GM06990 (cell line): ENCODE measurements at regions not wholly inside any gene's neighbourhood (a gene's known extent, or its start where the extent isn't known, plus 50 kb on each side); places are given as distances from the start of the nearest gene placed in this dataset.
"Not testable (repeated sequence)": the region's sequence is repeated elsewhere in the genome, so short reads cannot be mapped to it uniquely, and the experiment has no call there.

Experiments used
- DNase-seq: peaks from one replicate; pipeline ENCODE4 v3.0.0-alpha.2; 2011; ENCODE audit not compliant: insufficient read length; ENCODE audit errors: extremely low read depth
- H3K27me3 ChIP-seq: replicated peaks from 2 replicates; pipeline ENCODE4 v1.6.0; 2011; ENCODE audit warnings: low read length; ENCODE audit not compliant: control insufficient read depth, insufficient read depth
- H3K36me3 ChIP-seq: 2 replicates; pipeline ENCODE4 v1.5.1; 2011; ENCODE audit warnings: low read length; ENCODE audit not compliant: control insufficient read depth, insufficient read depth
- H3K4me3 ChIP-seq: replicated peaks from 2 replicates; pipeline ENCODE4 v1.5.1; 2011; ENCODE audit warnings: low read depth, mild to moderate bottlenecking, control low read depth, low read length
- TF ChIP-seq, protein P1 (sequence below): IDR thresholded peaks from 2 replicates; pipeline ENCODE4 v1.5.1; 2011; ENCODE audit warnings: low read length, control low read depth, mild to moderate bottlenecking, inconsistent platforms; ENCODE audit not compliant: insufficient read depth, poor library complexity, severe bottlenecking

DNA sequence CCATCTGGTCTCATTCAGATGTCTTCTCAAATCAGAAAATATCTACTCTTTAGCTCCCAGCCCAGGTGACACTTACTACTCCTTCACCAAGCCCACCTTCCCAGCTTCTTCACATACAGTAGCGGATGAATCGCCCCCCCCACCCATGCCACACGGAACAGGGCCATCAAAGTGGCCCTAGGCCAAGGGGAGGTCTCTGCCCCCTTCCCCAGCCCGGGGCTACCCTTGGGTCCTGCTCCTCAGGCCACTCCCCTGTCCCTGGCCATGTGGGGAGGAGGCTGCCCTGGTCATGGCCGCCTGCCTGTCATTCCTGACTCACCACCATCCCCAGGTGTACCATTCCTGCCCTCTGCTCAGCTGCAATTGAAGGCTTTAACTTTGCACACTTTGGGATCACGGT, 142.8 kb downstream of the NECTIN1 start:
- Histone ChIP-seq H3K4me3 (no peak overlapping the region), H3K27me3 (peaks cover 3% of the 10 kb centered on the region), H3K36me3 (no peaks in the 10 kb centered on the region)
- DNase-seq, result no peak
- TF ChIP-seq, protein P1, sequence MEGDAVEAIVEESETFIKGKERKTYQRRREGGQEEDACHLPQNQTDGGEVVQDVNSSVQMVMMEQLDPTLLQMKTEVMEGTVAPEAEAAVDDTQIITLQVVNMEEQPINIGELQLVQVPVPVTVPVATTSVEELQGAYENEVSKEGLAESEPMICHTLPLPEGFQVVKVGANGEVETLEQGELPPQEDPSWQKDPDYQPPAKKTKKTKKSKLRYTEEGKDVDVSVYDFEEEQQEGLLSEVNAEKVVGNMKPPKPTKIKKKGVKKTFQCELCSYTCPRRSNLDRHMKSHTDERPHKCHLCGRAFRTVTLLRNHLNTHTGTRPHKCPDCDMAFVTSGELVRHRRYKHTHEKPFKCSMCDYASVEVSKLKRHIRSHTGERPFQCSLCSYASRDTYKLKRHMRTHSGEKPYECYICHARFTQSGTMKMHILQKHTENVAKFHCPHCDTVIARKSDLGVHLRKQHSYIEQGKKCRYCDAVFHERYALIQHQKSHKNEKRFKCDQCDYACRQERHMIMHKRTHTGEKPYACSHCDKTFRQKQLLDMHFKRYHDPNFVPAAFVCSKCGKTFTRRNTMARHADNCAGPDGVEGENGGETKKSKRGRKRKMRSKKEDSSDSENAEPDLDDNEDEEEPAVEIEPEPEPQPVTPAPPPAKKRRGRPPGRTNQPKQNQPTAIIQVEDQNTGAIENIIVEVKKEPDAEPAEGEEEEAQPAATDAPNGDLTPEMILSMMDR, result no peak

DNA sequence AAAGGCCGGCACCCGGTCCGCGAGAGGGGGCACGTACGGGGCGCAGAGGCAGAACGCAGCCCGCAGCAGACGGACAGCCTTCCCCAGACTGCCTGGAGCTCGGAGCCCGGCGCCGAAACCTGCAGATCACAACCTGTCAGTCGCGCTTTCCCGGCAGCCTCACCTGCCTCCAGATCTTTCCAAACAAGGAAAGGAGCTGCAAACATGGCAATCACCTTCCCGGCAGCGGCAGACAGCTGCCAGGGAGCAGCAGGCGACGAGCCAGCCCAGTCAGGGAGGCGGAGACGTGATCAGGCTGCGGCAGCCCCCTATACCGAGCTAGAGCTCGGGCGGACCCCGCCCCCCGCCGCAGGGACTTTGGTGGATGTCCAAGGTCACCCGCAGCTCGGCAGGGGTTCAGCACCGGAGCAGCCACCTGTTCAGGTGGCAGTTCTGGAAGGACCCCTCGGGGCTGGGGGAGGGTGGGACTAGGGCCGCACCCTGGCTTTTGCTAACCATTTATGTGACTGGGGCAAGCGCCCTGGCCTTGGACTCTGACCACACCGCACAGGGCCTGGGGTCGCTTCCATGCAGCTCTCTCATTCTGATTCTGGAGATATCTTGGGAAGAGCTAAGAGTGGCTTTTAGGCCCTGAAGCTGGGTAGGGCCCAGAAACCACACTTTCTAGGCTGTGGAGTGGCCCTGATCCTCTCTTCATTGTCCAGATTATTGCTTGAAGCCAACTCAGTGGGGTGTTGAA, 143.8 kb downstream of the NECTIN1 start:
- TF ChIP-seq, protein P1, result no peak
- H3K27me3 ChIP-seq, result peaks cover 3% of the 10 kb centered on the region
- no peaks in the 10 kb centered on the region for H3K36me3 ChIP-seq
- no peak for DNase-seq
- no peak overlapping the region for H3K4me3 ChIP-seq

- DNase-seq, result no peak
- Histone ChIP-seq H3K27me3 (peaks cover 3% of the 10 kb centered on the region), H3K36me3 (no peaks in the 10 kb centered on the region), H3K4me3 (no peak overlapping the region; the same call in 1 of the 2 replicates)
- TF ChIP-seq, protein P1, result no peak
These were observed 144.6 kb downstream of the NECTIN1 start for GRCh38 chr11:119584193-119585042.

- Histone ChIP-seq H3K4me3 (no peak overlapping the region), H3K36me3 (no peaks in the 10 kb centered on the region), H3K27me3 (peaks cover 3% of the 10 kb centered on the region)
- TF ChIP-seq, protein P1, result peak; percentile 32
- no peak for DNase-seq
These were observed 145.4 kb downstream of the NECTIN1 start for GRCh38 chr11:119583585-119583984.

DNA sequence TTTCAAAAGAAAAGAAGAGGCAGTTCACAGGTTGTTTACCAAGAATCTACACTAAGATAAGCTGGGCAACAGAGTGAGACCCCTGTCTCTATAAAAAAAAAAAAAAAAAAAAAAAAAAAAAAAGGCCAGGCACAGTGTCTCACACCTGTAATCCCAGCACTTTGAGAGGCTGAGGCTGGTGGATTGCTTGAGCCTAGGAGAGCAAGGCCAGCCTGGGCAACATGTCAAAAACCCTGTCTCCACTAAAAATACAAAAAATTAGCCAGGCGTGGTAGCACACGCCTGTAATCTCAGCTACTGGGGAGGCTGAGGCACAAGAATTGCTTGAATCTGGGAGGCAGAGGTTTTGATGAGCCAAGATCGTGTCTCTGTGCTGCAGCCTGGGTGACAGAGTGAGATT, 147.6 kb downstream of the NECTIN1 start:
- H3K4me3 ChIP-seq, DNase-seq, H3K36me3 ChIP-seq, H3K27me3 ChIP-seq: not testable (repeated sequence)

DNA sequence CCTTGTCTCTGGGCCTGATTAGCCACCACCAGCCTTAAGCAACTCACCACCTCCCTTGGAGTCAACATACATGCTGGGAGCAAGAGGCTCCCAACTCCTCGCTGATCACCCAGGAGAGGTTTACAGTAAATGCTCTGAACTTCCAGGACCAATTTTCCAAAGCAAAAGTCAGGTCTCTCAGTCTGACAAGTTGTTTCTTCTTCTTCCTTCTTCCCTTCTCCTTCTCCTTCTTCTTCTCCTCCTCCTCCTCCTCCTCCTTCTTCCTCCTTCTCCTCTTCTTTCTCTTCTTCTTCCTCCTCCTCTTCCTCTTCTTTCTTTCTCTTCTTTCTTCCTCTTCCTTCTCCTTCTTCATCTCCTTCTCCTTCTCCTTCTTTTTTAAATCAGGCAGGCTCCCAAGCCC, 148.2 kb downstream of the NECTIN1 start:
- Histone ChIP-seq H3K27me3 (peaks cover 1% of the 10 kb centered on the region), H3K4me3 (no peak overlapping the region), H3K36me3 (no peaks in the 10 kb centered on the region)
- TF ChIP-seq, protein P1, result no peak
- no peak for DNase-seq
